ENCODE measurements at regions not wholly inside any gene's neighbourhood (a gene's known extent, or its start where the extent isn't known, plus 50 kb on each side); places are given as distances from the start of the nearest gene placed in this dataset.
A peak's percentile ranks its signal among the peaks of the same experiment; 100 is the strongest.

DNA sequence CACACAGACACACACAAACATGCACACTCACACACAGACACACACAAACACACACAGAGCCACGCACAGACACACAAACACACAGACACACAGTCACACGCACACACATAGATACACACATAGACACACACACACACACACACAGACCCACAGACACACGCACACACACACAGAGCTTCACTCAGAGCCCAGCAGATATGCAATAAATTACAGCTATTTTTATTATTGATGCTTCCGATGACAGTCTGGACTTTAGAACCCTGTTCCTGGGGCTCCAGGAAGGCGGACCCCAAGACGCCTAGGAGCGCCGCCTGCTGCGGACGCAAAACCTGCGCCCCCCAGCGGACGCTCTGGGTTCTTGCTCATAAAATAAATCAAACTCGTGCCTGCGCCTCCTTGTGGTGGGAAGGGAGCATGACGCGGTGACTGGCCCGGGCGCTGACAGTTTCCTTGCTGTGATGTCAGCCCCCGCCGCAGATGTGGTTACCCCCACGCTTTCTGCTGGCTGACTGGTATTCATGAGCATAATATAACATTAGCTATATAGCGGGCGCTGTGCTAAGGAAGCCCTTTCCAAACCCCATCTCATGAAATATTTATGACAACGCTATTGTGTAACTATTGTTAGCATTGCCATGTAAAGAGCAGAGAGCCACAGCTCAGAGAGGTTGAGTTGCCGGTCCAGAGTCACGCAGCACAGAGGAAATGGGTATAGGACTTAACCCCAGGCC is 64.4 kb upstream of the TM9SF2 start:
- peak; percentile 90 to 94 for DNase-seq
- TF ChIP-seq POLR2A (IDR thresholded peaks at IDR 0.05; ENCODE audit: low read length) (no peak), GATA1 (IDR thresholded peaks at IDR 0.05; ENCODE audit: low read depth, low read length) (no peak)

DNA sequence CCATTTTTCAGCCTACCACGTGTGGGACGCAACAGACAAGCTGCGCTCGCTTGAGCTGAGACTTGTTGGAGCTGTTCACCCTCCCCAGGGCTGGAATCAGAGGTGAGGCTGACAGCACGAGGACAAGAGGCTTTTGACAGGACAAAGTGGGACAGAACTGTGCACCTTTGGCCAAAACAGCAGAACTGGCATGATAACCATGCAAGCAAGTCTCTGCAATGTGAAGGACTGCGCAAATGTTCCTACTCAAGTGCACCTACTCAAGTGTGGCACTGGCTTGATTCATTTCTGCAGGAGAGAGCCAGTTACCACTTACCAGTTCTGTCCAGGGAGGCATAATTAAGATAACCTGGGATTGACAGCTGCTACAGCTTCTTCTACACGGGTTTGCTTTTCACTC is 62.2 kb upstream of the TM9SF2 start:
- TF ChIP-seq POLR2A (IDR thresholded peaks at IDR 0.05; ENCODE audit: low read length) (no peak), GATA1 (IDR thresholded peaks at IDR 0.05; ENCODE audit: low read depth, low read length) (no peak)
- no peak for DNase-seq

DNA sequence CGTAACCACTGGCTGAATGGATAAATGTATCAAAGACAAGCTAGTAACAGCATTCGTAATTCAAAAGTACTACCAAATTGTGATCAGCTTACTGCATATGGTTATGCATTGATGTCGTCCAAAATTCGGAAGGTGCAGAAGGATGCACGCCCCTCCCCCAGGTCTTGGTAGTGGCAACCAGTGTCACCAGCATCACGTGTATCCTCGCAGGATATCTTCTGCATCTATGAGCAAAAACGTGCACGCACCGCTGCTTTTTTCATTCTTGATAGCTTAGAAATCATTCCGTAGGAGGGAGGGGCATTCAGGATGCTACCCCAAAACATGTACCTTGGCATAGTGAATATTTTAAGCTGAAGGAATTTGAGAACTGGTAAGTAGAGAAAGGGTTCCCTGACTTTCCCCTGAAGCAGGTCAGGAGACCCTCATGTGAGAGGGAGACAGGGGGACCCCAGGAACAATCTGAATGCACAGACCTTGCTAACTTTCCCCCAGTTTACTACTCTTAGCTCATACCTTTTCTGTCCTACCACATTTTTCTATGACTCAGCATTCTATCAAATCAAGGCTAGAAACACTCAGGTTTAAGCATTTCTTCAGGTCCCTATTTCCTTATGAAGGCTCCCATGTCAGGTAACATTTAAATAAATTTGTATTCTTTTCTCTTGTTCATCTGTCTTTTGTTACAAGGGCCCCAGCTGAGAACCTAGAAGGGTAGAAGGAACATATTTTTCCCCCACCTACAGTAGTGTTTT is 61.2 kb upstream of the TM9SF2 start:
- DNase-seq, result no peak
- no peak for TF ChIP-seq POLR2A (IDR thresholded peaks at IDR 0.05; ENCODE audit: low read length)
- no peak for TF ChIP-seq GATA1 (IDR thresholded peaks at IDR 0.05; ENCODE audit: low read depth, low read length)

DNA sequence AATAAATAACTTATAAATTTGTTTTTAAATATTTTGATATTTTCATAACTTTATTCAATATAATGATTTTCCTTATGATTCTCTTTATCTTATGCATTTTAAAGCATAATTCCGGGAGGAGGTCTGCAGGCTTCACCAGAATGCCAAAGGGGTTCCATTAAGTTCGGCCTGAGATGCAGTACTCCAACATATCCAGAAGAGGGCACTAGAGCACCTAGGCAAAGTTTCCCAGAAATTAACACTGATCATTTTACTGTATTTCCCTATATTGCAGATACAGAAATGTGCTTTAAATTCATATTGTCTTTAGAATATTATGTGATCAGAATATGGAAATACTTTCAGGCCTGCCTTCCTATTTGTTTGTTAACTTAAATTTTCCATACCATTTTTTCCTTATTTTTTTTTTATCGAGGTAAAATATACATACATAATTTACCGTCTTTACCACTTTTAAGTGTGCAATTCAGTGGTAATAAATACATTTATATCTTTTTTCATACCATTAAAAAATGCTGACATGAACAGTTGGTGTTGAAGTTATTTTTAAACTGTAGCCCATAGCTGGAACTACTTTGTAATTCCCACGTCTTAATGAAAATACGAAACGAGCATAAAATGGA is 58.9 kb upstream of the TM9SF2 start:
- peak; percentile 63 to 81 for DNase-seq
- TF ChIP-seq POLR2A (IDR thresholded peaks at IDR 0.05; ENCODE audit: low read length) (no peak), GATA1 (IDR thresholded peaks at IDR 0.05; ENCODE audit: low read depth, low read length) (no peak)

DNA sequence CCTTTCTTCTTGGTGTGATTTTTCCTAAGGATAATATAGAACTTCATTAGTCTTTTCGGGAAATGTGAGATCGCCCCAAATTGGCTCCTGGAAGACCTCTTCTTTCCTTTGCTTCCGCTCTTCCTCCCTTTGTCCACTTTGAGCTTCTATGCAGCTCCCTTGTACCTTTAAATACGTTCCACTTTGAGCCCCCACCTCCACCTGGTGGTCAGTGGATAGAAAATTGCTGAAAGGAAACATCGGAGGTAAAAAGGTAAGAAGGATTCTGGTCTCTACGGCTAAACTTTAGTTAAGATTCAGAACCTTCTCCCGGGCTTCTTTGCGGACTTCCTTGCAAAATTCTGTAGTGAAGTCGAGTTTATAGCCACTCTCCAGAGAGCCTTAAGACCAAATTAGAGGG is 55.0 kb upstream of the TM9SF2 start:
- no peak for DNase-seq
- no peak for TF ChIP-seq GATA1 (IDR thresholded peaks at IDR 0.05; ENCODE audit: low read depth, low read length)
- no peak for TF ChIP-seq POLR2A (IDR thresholded peaks at IDR 0.05; ENCODE audit: low read length)

DNA sequence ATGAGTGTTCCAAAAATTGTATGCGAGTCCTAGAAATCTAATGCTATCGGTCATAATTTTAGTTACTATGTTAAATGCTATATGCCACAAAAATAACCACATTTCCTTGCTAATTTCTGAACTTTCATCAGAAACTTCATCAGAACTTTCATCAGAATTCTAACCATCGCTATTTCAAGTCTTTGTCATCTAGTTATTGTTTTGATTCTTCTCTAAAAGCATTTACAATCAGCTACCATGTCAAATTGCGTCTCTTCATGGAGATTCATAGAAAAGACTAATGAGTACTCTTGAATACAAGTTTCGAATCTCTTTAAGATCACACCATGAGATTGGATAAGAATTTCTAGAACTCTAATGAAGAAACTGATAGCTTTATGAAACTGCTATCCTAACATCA is 52.7 kb upstream of the TM9SF2 start:
- TF ChIP-seq GATA1 (IDR thresholded peaks at IDR 0.05; ENCODE audit: low read depth, low read length) (no peak), POLR2A (IDR thresholded peaks at IDR 0.05; ENCODE audit: low read length) (no peak)
- DNase-seq, result no peak

DNA sequence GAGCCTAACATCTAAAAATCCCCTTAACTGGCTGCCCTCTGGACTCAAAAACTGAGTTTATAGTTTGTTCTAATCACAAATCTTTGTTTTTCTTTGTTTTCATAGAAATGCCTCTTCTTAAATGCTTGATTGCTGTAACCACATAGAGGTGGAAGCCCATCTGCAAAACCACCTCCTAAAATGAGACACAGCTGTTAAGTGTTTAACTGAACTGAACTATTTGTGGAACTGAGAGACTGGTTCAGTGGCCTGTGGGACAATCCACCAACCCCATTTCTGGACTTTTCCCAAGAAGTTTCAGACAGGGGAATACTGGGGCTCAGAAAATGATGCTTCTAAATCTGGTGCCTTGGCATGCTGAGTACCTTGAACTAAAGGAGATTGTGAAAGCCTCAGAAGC is 50.9 kb upstream of the TM9SF2 start:
- DNase-seq, result no peak

More for the DNA sequence above, 50.9 kb upstream of the TM9SF2 start:
- no peak for TF ChIP-seq GATA1 (IDR thresholded peaks at IDR 0.05; ENCODE audit: low read depth, low read length)
- TF ChIP-seq POLR2A (IDR thresholded peaks at IDR 0.05; ENCODE audit: low read length), result no peak
